ENCODE measurements at regions not wholly inside any gene's neighbourhood (a gene's known extent, or its start where the extent isn't known, plus 50 kb on each side); places are given as distances from the start of the nearest gene placed in this dataset.

GRCh38 chr14:87111741-87112140 is 881.2 kb downstream of the GALC start:
- no peaks in the 10 kb centered on the region for H3F3A ChIP-seq (ENCODE audit: insufficient read depth, low read length)
- no peaks in the 10 kb centered on the region for H3K36me3 ChIP-seq (replicated peaks; ENCODE audit: insufficient read depth, low read length)
- DNase-seq = no peak
- H3K4me1 ChIP-seq (ENCODE audit: low read length) = no peaks in the 10 kb centered on the region
- no peaks in the 10 kb centered on the region for H3K9me3 ChIP-seq (replicated peaks; ENCODE audit: insufficient read depth, low read length)
- H3K9me2 ChIP-seq (replicated peaks; ENCODE audit: insufficient read depth, low read length) = no peaks in the 10 kb centered on the region
- no peaks in the 10 kb centered on the region for H4K20me1 ChIP-seq (ENCODE audit: insufficient read depth, low read length)
- H2AFZ ChIP-seq (ENCODE audit: low read length) = no peak overlapping the region
- H3K4me3 ChIP-seq (ENCODE audit: low read length) = no peak overlapping the region
- H3K9ac ChIP-seq (ENCODE audit: low read length) = no peak overlapping the region
- H3K27me3 ChIP-seq (replicated peaks; ENCODE audit: insufficient read depth, low read length) = no peaks in the 10 kb centered on the region
- H3K79me2 ChIP-seq (ENCODE audit: low read length) = no peaks in the 10 kb centered on the region
- no peak overlapping the region for H3K4me2 ChIP-seq (ENCODE audit: low read depth, low read length)
- H3K27ac ChIP-seq (ENCODE audit: low read length) = no peak overlapping the region
- TF ChIP-seq EZH2 (optimal IDR thresholded peaks at IDR 0.05; ENCODE audit: low read depth, low read length) (no peak), EZH2phosphoT487 (IDR thresholded peaks at IDR 0.05; ENCODE audit: low read length) (no peak), CTCF (IDR thresholded peaks at IDR 0.05; ENCODE audit: low read length) (no peak)

- Histone ChIP-seq H3K9me3 (replicated peaks; ENCODE audit: insufficient read depth, low read length) (no peaks in the 10 kb centered on the region), H3K9me2 (replicated peaks; ENCODE audit: insufficient read depth, low read length) (no peaks in the 10 kb centered on the region), H2AFZ (ENCODE audit: low read length) (no peak overlapping the region), H3F3A (ENCODE audit: insufficient read depth, low read length) (no peaks in the 10 kb centered on the region), H3K79me2 (ENCODE audit: low read length) (no peaks in the 10 kb centered on the region), H3K27ac (ENCODE audit: low read length) (no peak overlapping the region), H3K36me3 (replicated peaks; ENCODE audit: insufficient read depth, low read length) (no peaks in the 10 kb centered on the region), H3K9ac (ENCODE audit: low read length) (no peak overlapping the region), H3K27me3 (replicated peaks; ENCODE audit: insufficient read depth, low read length) (no peaks in the 10 kb centered on the region), H3K4me1 (ENCODE audit: low read length) (no peaks in the 10 kb centered on the region), H4K20me1 (ENCODE audit: insufficient read depth, low read length) (no peaks in the 10 kb centered on the region), H3K4me2 (ENCODE audit: low read depth, low read length) (no peak overlapping the region), H3K4me3 (ENCODE audit: low read length) (no peak overlapping the region)
- DNase-seq = no peak
- TF ChIP-seq EZH2 (optimal IDR thresholded peaks at IDR 0.05; ENCODE audit: low read depth, low read length) (no peak), CTCF (IDR thresholded peaks at IDR 0.05; ENCODE audit: low read length) (no peak), EZH2phosphoT487 (IDR thresholded peaks at IDR 0.05; ENCODE audit: low read length) (no peak)
Observed at GRCh38 chr14:87111126-87111525, 881.9 kb downstream of the GALC start.

DNA sequence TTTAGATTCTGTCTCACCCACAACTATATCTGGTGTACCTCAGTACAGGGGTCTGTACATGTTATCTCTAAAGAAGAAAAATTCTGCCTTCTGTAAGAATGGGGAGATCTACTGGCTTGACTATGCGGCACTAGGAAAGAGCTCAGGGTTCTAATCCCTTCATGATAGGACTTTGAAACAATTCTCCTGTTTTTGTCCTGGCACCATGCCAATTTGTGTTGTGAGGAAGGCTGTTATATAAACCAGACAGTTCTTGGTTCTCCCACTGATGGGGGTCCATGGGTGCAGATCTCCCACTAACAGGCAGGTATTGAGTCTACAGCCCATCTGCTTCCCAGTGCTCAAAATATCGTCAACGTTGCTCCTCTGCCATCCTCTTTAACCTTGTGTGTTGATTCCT is 883.7 kb downstream of the GALC start:
- H3K4me3 ChIP-seq (ENCODE audit: low read length) = no peak overlapping the region
- TF ChIP-seq EZH2 (optimal IDR thresholded peaks at IDR 0.05; ENCODE audit: low read depth, low read length) = no peak
- no peak for TF ChIP-seq CTCF (IDR thresholded peaks at IDR 0.05; ENCODE audit: low read length)
- TF ChIP-seq EZH2phosphoT487 (IDR thresholded peaks at IDR 0.05; ENCODE audit: low read length) = no peak
- H3F3A ChIP-seq (ENCODE audit: insufficient read depth, low read length) = no peaks in the 10 kb centered on the region
- DNase-seq = no peak
- no peaks in the 10 kb centered on the region for H3K36me3 ChIP-seq (replicated peaks; ENCODE audit: insufficient read depth, low read length)
- no peaks in the 10 kb centered on the region for H3K9me3 ChIP-seq (replicated peaks; ENCODE audit: insufficient read depth, low read length)
- H4K20me1 ChIP-seq (ENCODE audit: insufficient read depth, low read length) = no peaks in the 10 kb centered on the region
- no peak overlapping the region for H3K9ac ChIP-seq (ENCODE audit: low read length)
- H3K27me3 ChIP-seq (replicated peaks; ENCODE audit: insufficient read depth, low read length) = no peaks in the 10 kb centered on the region
- no peak overlapping the region for H3K27ac ChIP-seq (ENCODE audit: low read length)
- no peaks in the 10 kb centered on the region for H3K9me2 ChIP-seq (replicated peaks; ENCODE audit: insufficient read depth, low read length)
- no peak overlapping the region for H3K4me2 ChIP-seq (ENCODE audit: low read depth, low read length)
- H2AFZ ChIP-seq (ENCODE audit: low read length) = no peak overlapping the region
- no peaks in the 10 kb centered on the region for H3K4me1 ChIP-seq (ENCODE audit: low read length)
- H3K79me2 ChIP-seq (ENCODE audit: low read length) = no peaks in the 10 kb centered on the region
